Astrocyte (in vitro differentiated cells and primary cell): ENCODE measurements at regions not wholly inside any gene's neighbourhood (a gene's known extent, or its start where the extent isn't known, plus 50 kb on each side); places are given as distances from the start of the nearest gene placed in this dataset.

ENCODE experiments used
- DNase-seq: peaks from one replicate; pipeline ENCODE4 v3.0.0-alpha.2; 2010; ENCODE audit warnings: low read depth
- FAIRE-seq: peaks from 2 replicates; lab custom pipeline; 2011; peaks lifted over from hg19 to GRCh38; lab: Jason Lieb, UNC
- H2AFZ ChIP-seq: 2 replicates; pipeline ENCODE4 v1.6.0; 2012; ENCODE audit warnings: low read depth, low read length, inconsistent platforms
- H3K27ac ChIP-seq: 2 replicates; pipeline ENCODE4 v1.5.1; 2011; ENCODE audit warnings: low read depth, low read length, inconsistent platforms
- H3K27me3 ChIP-seq: 2 replicates; pipeline ENCODE4 v1.6.0; 2011; ENCODE audit warnings: low read length, inconsistent platforms; ENCODE audit not compliant: insufficient read depth
- H3K36me3 ChIP-seq: 2 replicates; pipeline ENCODE4 v1.5.1; 2011; ENCODE audit warnings: low read length, inconsistent platforms; ENCODE audit not compliant: insufficient read depth
- H3K4me1 ChIP-seq: 2 replicates; pipeline ENCODE4 v1.5.1; 2011; ENCODE audit warnings: low read length, inconsistent platforms; ENCODE audit not compliant: insufficient read depth
- H3K4me2 ChIP-seq: 2 replicates; pipeline ENCODE4 v1.6.0; 2012; ENCODE audit warnings: low read length, inconsistent platforms
- H3K4me3 ChIP-seq: 2 replicates; pipeline ENCODE4 v1.5.1; 2011; ENCODE audit warnings: low read depth, mild to moderate bottlenecking, low read length, inconsistent platforms; ENCODE audit not compliant: insufficient read depth
- H3K79me2 ChIP-seq: 2 replicates; pipeline ENCODE4 v1.6.0; 2012; ENCODE audit warnings: mild to moderate bottlenecking, low read length, inconsistent platforms; ENCODE audit not compliant: insufficient read depth
- H3K9ac ChIP-seq: 2 replicates; pipeline ENCODE4 v1.6.0; 2012; ENCODE audit warnings: mild to moderate bottlenecking, low read length, inconsistent platforms
- H3K9me3 ChIP-seq: 2 replicates; pipeline ENCODE4 v1.5.1; 2012; ENCODE audit warnings: low read depth, mild to moderate bottlenecking, low read length, inconsistent platforms; ENCODE audit not compliant: insufficient read depth
- H4K20me1 ChIP-seq: 2 replicates; pipeline ENCODE4 v1.6.0; 2012; ENCODE audit warnings: low read length, inconsistent platforms; ENCODE audit not compliant: insufficient read depth
- H3K27ac Mint-ChIP-seq: one replicate; pipeline ENCODE4 v1.8.0; 2021; ENCODE audit warnings: mild to moderate bottlenecking, mixed read lengths; ENCODE audit not compliant: unreplicated experiment
- H3K27me3 Mint-ChIP-seq: one replicate; pipeline ENCODE4 v1.8.0; 2021; ENCODE audit warnings: low read depth, mixed read lengths; ENCODE audit not compliant: unreplicated experiment
- H3K36me3 Mint-ChIP-seq: one replicate; pipeline ENCODE4 v1.8.0; 2021; ENCODE audit warnings: low read depth, mixed read lengths; ENCODE audit not compliant: unreplicated experiment
- H3K4me1 Mint-ChIP-seq: one replicate; pipeline ENCODE4 v1.8.0; 2021; ENCODE audit warnings: low read depth, mixed read lengths; ENCODE audit not compliant: unreplicated experiment
- H3K4me3 Mint-ChIP-seq: one replicate; pipeline ENCODE4 v1.8.0; 2021; ENCODE audit warnings: mild to moderate bottlenecking, moderate library complexity, mixed read lengths; ENCODE audit not compliant: unreplicated experiment
- H3K9me3 Mint-ChIP-seq: one replicate; pipeline ENCODE4 v1.8.0; 2021; ENCODE audit warnings: mild to moderate bottlenecking, mixed read lengths; ENCODE audit not compliant: unreplicated experiment
- EZH2 ChIP-seq: IDR thresholded peaks from 2 replicates; pipeline ENCODE4 v1.6.1; 2012; ENCODE audit warnings: mild to moderate bottlenecking, low read length, inconsistent platforms; ENCODE audit not compliant: insufficient read depth
- TF ChIP-seq, protein P1 (sequence below): IDR thresholded peaks from 2 replicates; pipeline ENCODE4 v1.5.1; 2011; ENCODE audit warnings: low read depth, mild to moderate bottlenecking, inconsistent platforms, low read length, moderate library complexity; ENCODE audit not compliant: insufficient read depth

DNA sequence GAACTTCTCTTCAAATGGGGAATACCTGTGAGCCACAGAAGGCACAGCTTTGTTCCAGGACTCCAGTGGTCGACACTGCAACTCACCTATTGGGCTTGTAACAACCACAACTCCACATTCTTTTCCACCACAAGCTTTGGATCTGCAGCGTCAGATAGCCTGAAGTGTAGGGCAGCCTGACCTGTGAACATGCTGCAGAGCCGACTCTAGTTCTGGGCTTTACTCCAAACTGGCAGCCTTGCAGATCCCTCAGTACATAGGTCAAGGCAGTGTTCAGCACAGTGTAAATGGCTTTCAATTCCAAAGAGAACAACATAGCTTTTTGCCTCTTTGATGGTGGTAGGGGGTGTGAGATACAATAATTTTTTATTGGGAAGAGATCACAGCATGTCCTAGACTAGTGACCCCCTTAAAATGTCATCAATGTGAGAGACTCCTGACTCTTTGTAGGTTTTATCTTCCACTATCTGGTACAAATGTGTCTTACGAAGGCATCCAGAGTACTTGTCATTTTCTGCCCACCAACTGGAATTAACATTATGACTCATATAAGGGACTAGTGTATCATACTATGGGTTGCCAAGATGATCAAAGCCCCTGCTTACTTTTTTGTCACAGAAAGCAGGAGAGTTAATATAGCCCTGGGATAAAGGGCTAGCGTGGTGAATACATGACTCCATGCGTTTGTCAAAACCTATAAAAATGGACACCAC, 149.8 kb downstream of the COPS8 start:
- TF ChIP-seq, protein P1, sequence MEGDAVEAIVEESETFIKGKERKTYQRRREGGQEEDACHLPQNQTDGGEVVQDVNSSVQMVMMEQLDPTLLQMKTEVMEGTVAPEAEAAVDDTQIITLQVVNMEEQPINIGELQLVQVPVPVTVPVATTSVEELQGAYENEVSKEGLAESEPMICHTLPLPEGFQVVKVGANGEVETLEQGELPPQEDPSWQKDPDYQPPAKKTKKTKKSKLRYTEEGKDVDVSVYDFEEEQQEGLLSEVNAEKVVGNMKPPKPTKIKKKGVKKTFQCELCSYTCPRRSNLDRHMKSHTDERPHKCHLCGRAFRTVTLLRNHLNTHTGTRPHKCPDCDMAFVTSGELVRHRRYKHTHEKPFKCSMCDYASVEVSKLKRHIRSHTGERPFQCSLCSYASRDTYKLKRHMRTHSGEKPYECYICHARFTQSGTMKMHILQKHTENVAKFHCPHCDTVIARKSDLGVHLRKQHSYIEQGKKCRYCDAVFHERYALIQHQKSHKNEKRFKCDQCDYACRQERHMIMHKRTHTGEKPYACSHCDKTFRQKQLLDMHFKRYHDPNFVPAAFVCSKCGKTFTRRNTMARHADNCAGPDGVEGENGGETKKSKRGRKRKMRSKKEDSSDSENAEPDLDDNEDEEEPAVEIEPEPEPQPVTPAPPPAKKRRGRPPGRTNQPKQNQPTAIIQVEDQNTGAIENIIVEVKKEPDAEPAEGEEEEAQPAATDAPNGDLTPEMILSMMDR = no peak
- no peak for TF ChIP-seq EZH2
- Mint-ChIP-seq H3K36me3 (no peaks in the 10 kb centered on the region), H3K27ac (peak overlapping the region; percentile 1), H3K9me3 (peaks cover 17% of the 10 kb centered on the region), H3K4me1 (peaks cover 20% of the 10 kb centered on the region), H3K27me3 (peaks cover 8% of the 10 kb centered on the region), H3K4me3 (no peak overlapping the region)
- no peaks in the 10 kb centered on the region for H3K79me2 ChIP-seq
- peaks cover 4% of the 10 kb centered on the region for H3K9me3 ChIP-seq
- H3K9ac ChIP-seq = peak overlapping the region; percentile 19
- FAIRE-seq (peak; percentile 90), DNase-seq (peak; percentile 97)
- H3K27me3 ChIP-seq = no peaks in the 10 kb centered on the region
- H3K4me2 ChIP-seq = peak overlapping the region; percentile 45
- H2AFZ ChIP-seq = no peak overlapping the region
- no peak overlapping the region for H3K4me3 ChIP-seq
- H4K20me1 ChIP-seq = no peaks in the 10 kb centered on the region
- H3K36me3 ChIP-seq = no peaks in the 10 kb centered on the region
- peak overlapping the region; percentile 53 for H3K27ac ChIP-seq
- peaks cover 19% of the 10 kb centered on the region for H3K4me1 ChIP-seq

DNA sequence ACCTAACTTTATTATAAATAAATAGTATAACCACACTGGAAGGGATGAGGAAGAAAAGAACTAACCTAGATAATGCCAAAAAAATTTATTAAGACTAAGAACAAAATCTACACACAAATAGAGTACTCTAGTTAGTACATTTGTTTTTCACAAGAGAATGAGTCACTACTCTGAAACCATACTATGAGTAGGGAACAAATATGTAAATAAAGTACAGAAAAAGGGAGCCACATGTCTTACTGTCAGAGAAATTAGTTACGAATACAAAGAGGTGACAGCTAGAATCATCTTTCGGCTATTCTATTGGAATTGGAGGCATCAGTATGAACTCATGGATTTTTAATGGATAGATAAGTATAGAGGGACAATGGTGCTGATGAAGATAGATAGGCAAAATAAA, 150.5 kb downstream of the COPS8 start:
- no peak overlapping the region for H3K4me2 ChIP-seq
- H3K27me3 Mint-ChIP-seq = peaks cover 8% of the 10 kb centered on the region

More for the DNA sequence above, 150.5 kb downstream of the COPS8 start:
- Mint-ChIP-seq H3K9me3 (peaks cover 22% of the 10 kb centered on the region), H3K4me3 (no peak overlapping the region), H3K27ac (no peak overlapping the region), H3K36me3 (no peaks in the 10 kb centered on the region), H3K4me1 (peaks cover 20% of the 10 kb centered on the region)
- Histone ChIP-seq H3K36me3 (no peaks in the 10 kb centered on the region), H4K20me1 (no peaks in the 10 kb centered on the region), H3K27me3 (no peaks in the 10 kb centered on the region), H3K4me3 (no peak overlapping the region), H3K9ac (peak overlapping the region; percentile 19), H2AFZ (no peak overlapping the region), H3K9me3 (peaks cover 4% of the 10 kb centered on the region), H3K27ac (peak overlapping the region; percentile 53), H3K79me2 (no peaks in the 10 kb centered on the region), H3K4me1 (peaks cover 19% of the 10 kb centered on the region)
- no peak for FAIRE-seq
- peak; percentile 60 for DNase-seq
- no peak for TF ChIP-seq EZH2
- TF ChIP-seq, protein P1 = no peak
